GM19372 (cell line): ENCODE measurements at regions not wholly inside any gene's neighbourhood (a gene's known extent, or its start where the extent isn't known, plus 50 kb on each side); places are given as distances from the start of the nearest gene placed in this dataset.
"Not testable (repeated sequence)": the region's sequence is repeated elsewhere in the genome, so short reads cannot be mapped to it uniquely, and the experiment has no call there.

ENCODE experiments used
- ATAC-seq: cut with Tn5 transposase; IDR thresholded peaks from one replicate; pipeline ENCODE4 v1.9.1; 2021; ENCODE audit warnings: mild to moderate bottlenecking, low read depth, moderate library complexity; ENCODE audit not compliant: unreplicated experiment

DNA sequence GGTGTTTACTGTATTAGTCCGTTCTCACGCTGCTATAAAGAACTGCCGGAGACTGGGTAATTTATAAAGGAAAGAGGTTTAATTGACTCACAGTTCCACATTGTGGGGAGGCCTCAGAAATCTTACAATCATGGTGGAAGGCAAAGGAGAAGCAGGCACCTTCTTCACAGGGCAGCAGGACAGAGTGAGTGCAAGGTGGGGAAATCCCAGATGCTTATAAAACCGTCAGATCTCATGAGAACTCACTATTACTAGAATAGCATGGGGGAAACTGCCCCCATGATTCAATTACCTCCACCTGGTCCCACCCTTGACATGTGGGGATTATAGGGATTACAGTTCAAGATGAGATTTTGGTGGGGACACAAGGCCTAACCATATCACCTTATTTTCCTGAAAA is 60.1 kb upstream of the IFNGR1 start:
- not testable (repeated sequence) for ATAC-seq

- ATAC-seq, result no peak
Observed at GRCh38 chr6:137277971-137278637, 58.9 kb upstream of the IFNGR1 start.

GRCh38 chr6:137272403-137272802 is 53.2 kb upstream of the IFNGR1 start:
- ATAC-seq, result no peak

DNA sequence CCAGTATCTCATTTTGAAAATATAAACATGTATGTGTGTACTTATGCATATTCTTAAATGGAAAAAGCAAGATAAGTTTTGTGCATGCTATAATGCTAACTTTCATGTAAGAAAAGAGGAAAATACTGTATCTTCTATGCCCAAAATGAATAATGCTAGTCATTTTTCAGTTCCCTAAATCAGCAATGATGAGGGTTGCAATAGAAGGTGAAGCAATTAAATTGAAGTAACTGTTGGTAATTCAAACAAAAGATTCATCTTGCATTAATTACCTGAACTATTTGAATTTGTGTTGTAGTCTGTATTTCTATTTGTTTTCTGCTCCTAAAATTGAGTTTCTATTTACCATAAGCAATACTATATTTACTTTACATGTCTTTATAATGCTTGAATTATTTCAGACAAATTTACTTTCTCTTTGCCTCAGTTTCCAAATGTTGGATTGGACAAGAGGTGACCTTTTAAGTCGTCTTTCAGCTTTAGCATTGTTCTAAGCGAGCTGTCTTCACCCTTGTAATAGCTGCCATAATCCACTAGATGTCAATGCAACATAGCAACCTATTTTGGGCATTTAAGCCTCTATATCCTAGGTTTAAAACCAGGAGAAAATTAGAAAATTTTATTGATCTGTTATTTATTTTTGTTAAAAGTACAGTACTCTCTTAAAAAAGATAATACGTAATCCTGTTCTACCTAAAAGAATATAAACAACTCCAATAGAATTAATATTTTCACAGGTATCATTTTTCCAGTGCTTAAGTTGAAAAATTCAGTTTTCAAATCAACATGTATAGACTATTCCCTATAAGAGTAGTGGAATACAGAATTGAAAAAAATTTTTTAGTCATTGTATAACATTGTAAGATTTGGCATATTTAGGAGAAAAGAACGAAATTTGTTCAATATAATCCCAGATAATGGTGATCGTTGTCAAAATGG is 52.3 kb upstream of the IFNGR1 start:
- ATAC-seq, result no peak

DNA sequence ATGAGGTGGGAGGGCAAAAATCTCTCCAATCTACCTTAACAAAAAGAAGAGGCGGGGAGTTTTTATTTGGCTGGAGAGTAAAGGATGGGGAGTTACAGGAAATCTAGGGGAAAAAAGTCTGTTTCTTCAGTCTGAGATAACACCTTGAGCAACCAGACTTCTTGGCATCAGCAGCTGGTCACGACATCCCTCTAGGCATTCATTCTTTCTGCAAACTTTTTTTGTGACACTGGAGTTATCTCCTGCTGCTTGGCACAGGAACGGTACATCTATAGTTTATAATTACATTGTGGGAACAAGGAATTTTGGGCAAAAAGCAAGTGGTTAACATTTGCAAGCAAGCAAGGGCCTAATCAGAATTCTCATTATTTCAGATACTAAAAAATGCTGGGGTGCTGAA is 50.6 kb upstream of the IFNGR1 start:
- ATAC-seq, result no peak

GRCh38 chr6:137269347-137269746 is 50.2 kb upstream of the IFNGR1 start:
- no peak for ATAC-seq
